DMS153 treated with DMSO at 0.1 percent for 48 hours (cell line): ENCODE measurements at regions not wholly inside any gene's neighbourhood (a gene's known extent, or its start where the extent isn't known, plus 50 kb on each side); places are given as distances from the start of the nearest gene placed in this dataset.
"Not testable (repeated sequence)": the region's sequence is repeated elsewhere in the genome, so short reads cannot be mapped to it uniquely, and the experiment has no call there.

Experiments used
- DNase-seq: peaks from one replicate; lab custom pipeline; 2025; ENCODE audit not compliant: unreplicated experiment; lab: John Stamatoyannopoulos, UW

- no peak for DNase-seq
Measured at GRCh38 chrX:10676235-10676957, 56.0 kb upstream of the MID1 start.

GRCh38 chrX:10677490-10677889, 57.1 kb upstream of the MID1 start:
- no peak for DNase-seq

GRCh38 chrX:10679387-10679786, 59.0 kb upstream of the MID1 start:
- no peak for DNase-seq

- DNase-seq: no peak
Measured at GRCh38 chrX:10681167-10681566, 60.8 kb upstream of the MID1 start.

GRCh38 chrX:10683631-10684030, 63.2 kb upstream of the MID1 start:
- DNase-seq: not testable (repeated sequence)

GRCh38 chrX:10685923-10686595, 65.7 kb upstream of the MID1 start:
- no peak for DNase-seq

- DNase-seq: not testable (repeated sequence)
Measured at GRCh38 chrX:10691751-10692150, 71.4 kb upstream of the MID1 start.

GRCh38 chrX:10697616-10698317, 77.4 kb upstream of the MID1 start:
- DNase-seq: no peak

GRCh38 chrX:10698318-10698640, 77.9 kb upstream of the MID1 start:
- no peak for DNase-seq

GRCh38 chrX:10702031-10702430, 81.6 kb upstream of the MID1 start:
- DNase-seq: no peak

GRCh38 chrX:10706342-10706741, 86.0 kb upstream of the MID1 start:
- DNase-seq: not testable (repeated sequence)

- DNase-seq: no peak
Measured at GRCh38 chrX:10707773-10708172, 87.4 kb upstream of the MID1 start.

GRCh38 chrX:10709276-10709675, 88.9 kb upstream of the MID1 start:
- DNase-seq: no peak

- DNase-seq: no peak
Measured at GRCh38 chrX:10714531-10714930, 94.1 kb upstream of the MID1 start.

- DNase-seq: peak; percentile 17
Measured at GRCh38 chrX:10722851-10723250, 102.5 kb upstream of the MID1 start.

GRCh38 chrX:10725071-10725470, 104.7 kb upstream of the MID1 start:
- DNase-seq: no peak

GRCh38 chrX:10726647-10727046, 106.3 kb upstream of the MID1 start:
- no peak for DNase-seq

GRCh38 chrX:10728806-10729389, 108.5 kb upstream of the MID1 start:
- DNase-seq: no peak

GRCh38 chrX:10739426-10739825, 119.0 kb upstream of the MID1 start:
- no peak for DNase-seq

GRCh38 chrX:10741003-10741402, 120.6 kb upstream of the MID1 start:
- DNase-seq: no peak

GRCh38 chrX:10741550-10741949, 121.2 kb upstream of the MID1 start:
- DNase-seq: no peak

GRCh38 chrX:10743476-10743875, 123.1 kb upstream of the MID1 start:
- no peak for DNase-seq
